Mucosa of descending colon (tissue), 3 donors: ENCODE measurements at regions not wholly inside any gene's neighbourhood (a gene's known extent, or its start where the extent isn't known, plus 50 kb on each side); places are given as distances from the start of the nearest gene placed in this dataset.

Experiments used
- ATAC-seq: fragments of 200-7000 bp; cut with Tn5 transposase; one replicate; pipeline ENCODE4 v1.9.1; 2020; ENCODE audit warnings: mild to moderate bottlenecking, moderate library complexity
- DNase-seq, 3 donors: peaks; one replicate each; pipeline ENCODE4 v3.0.0-alpha.2; 2020
- H3K36me3 ChIP-seq: fragments of 200-600 bp; one replicate; pipeline ENCODE4 v1.8.0; 2021; ENCODE audit warnings: low read depth, mild to moderate bottlenecking
- H3K4me1 ChIP-seq: fragments of 200-600 bp; one replicate; pipeline ENCODE4 v1.8.0; 2021; ENCODE audit warnings: low read depth, mild to moderate bottlenecking
- H3K4me3 ChIP-seq: fragments of 200-600 bp; one replicate; pipeline ENCODE4 v1.8.0; 2021; ENCODE audit warnings: mild to moderate bottlenecking
- H3K9me3 ChIP-seq: fragments of 200-600 bp; one replicate; pipeline ENCODE4 v1.8.0; 2021; ENCODE audit warnings: mild to moderate bottlenecking
- CTCF ChIP-seq: fragments of 200-600 bp; IDR thresholded peaks from one replicate; pipeline ENCODE4 v1.8.0; 2022; ENCODE audit warnings: antibody characterized with exemption, mild to moderate bottlenecking
- intact Hi-C, 2 donors: fragments of 100-400 bp; cut with DNase I in 1 of 2; cut with micrococcal nuclease in 1 of 2; formaldehyde crosslinking; loops; one replicate each; pipeline versions ENCODE4 v1.11.0 to v1.11.1; 2022; cut with DNase I, micrococcal nuclease
- donor health status: DM: no; HTN: no; CAD: no; lungs with moderate emphysema.
- donor health status: DM: no; HTN: no; CAD: no.
- donor health status: DM: no; HTN: yes; CAD: no.

GRCh38 chr6:145138469-145139139 lies 596.7 kb downstream of the EPM2A start:
- Histone ChIP-seq H3K4me1 (no peaks in the 10 kb centered on the region), H3K4me3 (no peak overlapping the region), H3K9me3 (no peaks in the 10 kb centered on the region), H3K36me3 (no peaks in the 10 kb centered on the region)
- ATAC-seq = no peak
- TF ChIP-seq CTCF = no peak
- DNase-seq = no peak
- intact Hi-C loops = no loop called here

GRCh38 chr6:145139140-145139850 lies 596.0 kb downstream of the EPM2A start:
- DNase-seq (no peak), ATAC-seq (no peak)
- H3K4me3 ChIP-seq = no peak overlapping the region
- H3K36me3 ChIP-seq = no peaks in the 10 kb centered on the region
- H3K4me1 ChIP-seq = no peaks in the 10 kb centered on the region
- no peak for TF ChIP-seq CTCF
- intact Hi-C loops = no loop called here
- H3K9me3 ChIP-seq = no peaks in the 10 kb centered on the region

- Histone ChIP-seq H3K9me3 (no peaks in the 10 kb centered on the region), H3K4me1 (no peaks in the 10 kb centered on the region), H3K4me3 (no peak overlapping the region), H3K36me3 (no peaks in the 10 kb centered on the region)
- DNase-seq = no peak
- intact Hi-C loops = no loop called here
- no peak for ATAC-seq
- TF ChIP-seq CTCF = no peak
Measured at GRCh38 chr6:145139895-145140294, 595.4 kb downstream of the EPM2A start.

GRCh38 chr6:145141572-145141971 lies 593.7 kb downstream of the EPM2A start:
- ATAC-seq (no peak), DNase-seq (no peak)
- no peak overlapping the region for H3K4me3 ChIP-seq
- intact Hi-C loops = no loop called here
- no peak for TF ChIP-seq CTCF
- H3K9me3 ChIP-seq = no peaks in the 10 kb centered on the region
- H3K36me3 ChIP-seq = no peaks in the 10 kb centered on the region
- no peaks in the 10 kb centered on the region for H3K4me1 ChIP-seq

- intact Hi-C loops = no loop called here
- DNase-seq (no peak), ATAC-seq (no peak)
- Histone ChIP-seq H3K9me3 (no peaks in the 10 kb centered on the region), H3K36me3 (no peaks in the 10 kb centered on the region), H3K4me1 (no peaks in the 10 kb centered on the region), H3K4me3 (no peak overlapping the region)
- no peak for TF ChIP-seq CTCF
Measured at GRCh38 chr6:145142958-145143357, 592.4 kb downstream of the EPM2A start.
